Activated naive CD4-positive, alpha-beta T cell treated with anti-CD3 and anti-CD28 coated beads, Interleukin-2, amount 50 U/mL, for 72 hours (primary cell): ENCODE measurements at regions not wholly inside any gene's neighbourhood (a gene's known extent, or its start where the extent isn't known, plus 50 kb on each side); places are given as distances from the start of the nearest gene placed in this dataset.

Experiments
- ATAC-seq, 2 donors: fragments of 150-1000 bp; cut with Tn5 transposase; 2 replicates each; pipeline ENCODE4 v1.10.0; 2021; ENCODE audit warnings: mild to moderate bottlenecking in 2 of 2, moderate library complexity in 2 of 2
- DNase-seq, 2 donors: peaks; one replicate each; pipeline ENCODE4 v3.0.0; 2021 to 2022; ENCODE audit warnings: low spot score in 2 of 2
- H3K27ac Mint-ChIP-seq, 2 donors: one replicate each; pipeline ENCODE4 v1.8.0; 2022; ENCODE audit warnings: mild to moderate bottlenecking in 2 of 2, mixed read lengths in 2 of 2
- H3K36me3 Mint-ChIP-seq, 2 donors: one replicate each; pipeline ENCODE4 v1.8.0; 2022; ENCODE audit warnings: mixed read lengths in 2 of 2
- H3K9me3 Mint-ChIP-seq, 2 donors: one replicate each; pipeline ENCODE4 v1.8.0; 2022; ENCODE audit warnings: mixed read lengths in 2 of 2

- ATAC-seq (no peak), DNase-seq (no peak)
- no peaks in the 10 kb centered on the region for H3K36me3 Mint-ChIP-seq
- H3K9me3 Mint-ChIP-seq, result no peaks in the 10 kb centered on the region
- H3K27ac Mint-ChIP-seq, result no peak overlapping the region
Measured at GRCh38 chr5:52708463-52708862, 79.3 kb upstream of the ITGA1 start.

DNA sequence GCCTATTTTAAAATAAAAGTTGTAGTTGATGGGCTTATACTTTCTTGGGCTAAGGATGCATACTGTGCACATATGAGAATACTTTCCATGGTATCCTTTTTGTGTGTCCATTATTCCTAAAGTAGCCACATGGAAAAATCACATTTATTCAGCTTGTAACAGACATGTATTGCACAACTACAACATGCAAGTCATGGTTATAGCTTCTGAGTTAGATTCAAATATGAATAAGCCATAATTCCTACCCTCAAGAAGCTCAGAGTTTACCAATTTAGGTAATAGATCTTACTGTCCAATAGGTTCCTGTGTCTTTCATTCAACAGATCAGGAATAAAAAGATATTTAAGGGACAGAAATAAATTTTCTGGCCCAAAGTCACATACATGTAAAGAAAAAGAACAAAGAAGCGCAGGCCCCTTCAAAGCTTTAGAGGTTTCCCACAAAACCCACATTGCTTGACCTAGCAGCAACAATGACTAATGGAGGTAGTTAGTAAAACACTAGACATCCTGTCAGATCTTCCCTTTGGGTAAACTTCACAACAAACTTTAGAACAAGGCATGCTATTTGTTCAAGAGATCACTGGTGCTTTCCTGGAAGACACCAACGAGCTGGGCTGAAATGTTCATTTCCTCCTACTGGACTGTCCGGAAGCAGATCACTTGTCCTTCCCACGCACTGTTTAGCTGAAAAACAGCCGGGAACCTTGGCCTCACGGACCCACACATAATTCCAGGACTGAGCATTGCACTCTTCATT, 78.4 kb upstream of the ITGA1 start:
- H3K36me3 Mint-ChIP-seq, result no peaks in the 10 kb centered on the region
- H3K9me3 Mint-ChIP-seq, result no peaks in the 10 kb centered on the region
- DNase-seq (peak in 1 of 2 donors; percentile 9), ATAC-seq (peak; percentile 67 to 87)
- H3K27ac Mint-ChIP-seq, result peak overlapping the region in 1 of 2 donors; percentile 20

DNA sequence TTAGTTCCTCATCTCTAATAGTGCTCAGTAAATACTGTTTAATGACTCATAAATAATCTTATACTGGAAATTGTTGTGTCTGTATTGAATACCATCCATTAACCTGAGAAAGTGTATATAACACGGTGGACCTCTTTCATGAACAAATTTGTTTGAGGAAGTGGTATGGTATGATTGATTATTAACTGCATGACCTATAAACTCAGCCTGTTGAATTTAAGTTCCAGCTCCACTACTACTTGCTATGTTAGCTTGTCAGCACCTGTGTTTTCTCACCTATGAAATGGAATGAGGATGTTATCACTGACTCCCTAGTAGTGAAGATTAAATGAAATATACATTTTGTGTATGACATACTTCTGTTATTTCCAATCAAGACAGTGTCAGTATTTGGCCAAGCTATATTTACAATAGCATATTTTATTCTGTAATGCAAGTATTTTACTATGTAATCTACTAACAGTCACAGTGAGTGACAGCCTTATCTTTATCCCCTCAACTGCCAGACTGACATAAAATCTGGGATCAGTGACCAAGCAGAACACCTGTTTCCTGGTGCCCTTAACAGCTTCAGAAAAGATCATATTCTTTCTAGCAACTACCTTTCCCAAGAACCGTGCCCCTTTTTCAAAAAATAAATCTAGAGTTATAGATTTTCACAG, 77.3 kb upstream of the ITGA1 start:
- Mint-ChIP-seq H3K36me3 (no peaks in the 10 kb centered on the region), H3K9me3 (no peaks in the 10 kb centered on the region), H3K27ac (peak overlapping the region in 1 of 2 donors; percentile 20)
- no peak for DNase-seq
- ATAC-seq, result no peak

GRCh38 chr5:52710972-52711596, 76.6 kb upstream of the ITGA1 start:
- no peak for DNase-seq
- no peaks in the 10 kb centered on the region for H3K9me3 Mint-ChIP-seq
- no peak overlapping the region for H3K27ac Mint-ChIP-seq
- no peaks in the 10 kb centered on the region for H3K36me3 Mint-ChIP-seq
- no peak for ATAC-seq

GRCh38 chr5:52712354-52712753, 75.4 kb upstream of the ITGA1 start:
- peak in 1 of 2 donors; percentile 52 for ATAC-seq
- Mint-ChIP-seq H3K36me3 (peaks cover 0 to 5% of the 10 kb centered on the region in 2 donors), H3K9me3 (peaks cover 0 to 4% of the 10 kb centered on the region in 2 donors), H3K27ac (no peak overlapping the region)
- DNase-seq, result no peak

GRCh38 chr5:52725065-52725746, 62.5 kb upstream of the ITGA1 start:
- peak in 1 of 2 donors; percentile 31 for DNase-seq
- H3K36me3 Mint-ChIP-seq, result peaks cover 8 to 18% of the 10 kb centered on the region in 2 donors
- H3K9me3 Mint-ChIP-seq, result peaks cover 12 to 17% of the 10 kb centered on the region in 2 donors
- ATAC-seq, result peak; percentile 95 to 96
- H3K27ac Mint-ChIP-seq, result peak overlapping the region in 1 of 2 donors; percentile 47

DNA sequence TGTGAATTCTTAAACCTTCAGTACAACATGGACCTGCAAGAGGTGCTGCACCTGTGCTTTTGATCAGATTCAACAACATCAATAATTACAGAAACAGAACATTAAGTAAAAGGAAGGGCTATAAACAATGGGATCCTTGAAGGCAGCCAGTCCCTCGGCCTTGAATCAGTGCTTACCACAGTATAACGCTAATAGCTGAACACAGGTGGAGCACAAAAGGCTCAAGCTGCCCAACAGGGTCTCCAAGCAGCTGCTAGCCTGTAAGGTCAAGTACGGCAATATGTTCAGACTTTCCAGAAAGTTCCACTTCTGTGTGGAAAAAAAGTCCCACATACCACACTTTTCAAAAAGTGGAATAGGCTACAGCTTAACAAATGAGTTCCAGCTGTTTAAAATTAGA, 61.9 kb upstream of the ITGA1 start:
- ATAC-seq (no peak), DNase-seq (no peak)
- Mint-ChIP-seq H3K9me3 (peaks cover 13 to 14% of the 10 kb centered on the region in 2 donors), H3K36me3 (peaks cover 2 to 16% of the 10 kb centered on the region in 2 donors), H3K27ac (peak overlapping the region in 1 of 2 donors; percentile 47)

DNA sequence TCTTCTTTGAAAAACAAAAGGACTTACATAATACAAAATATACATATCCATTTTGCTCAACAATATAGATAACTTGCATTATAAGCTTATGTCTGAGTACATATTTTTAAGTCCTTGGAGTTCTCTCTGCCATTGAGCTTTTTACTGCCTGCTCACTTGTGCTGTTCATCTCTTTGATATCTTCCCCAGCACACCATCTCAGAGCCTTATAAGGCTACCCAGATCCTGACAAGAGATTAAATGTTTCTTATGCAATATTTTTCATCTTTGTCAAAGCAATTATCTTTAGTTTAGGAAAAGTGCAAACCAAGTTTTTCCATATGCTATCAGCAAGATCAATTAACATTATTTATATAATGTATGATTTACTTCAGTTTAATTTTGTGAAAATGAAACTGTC, 60.7 kb upstream of the ITGA1 start:
- Mint-ChIP-seq H3K36me3 (peaks cover 0 to 16% of the 10 kb centered on the region in 2 donors), H3K27ac (no peak overlapping the region), H3K9me3 (peaks cover 13 to 17% of the 10 kb centered on the region in 2 donors)
- ATAC-seq (no peak), DNase-seq (no peak)

DNA sequence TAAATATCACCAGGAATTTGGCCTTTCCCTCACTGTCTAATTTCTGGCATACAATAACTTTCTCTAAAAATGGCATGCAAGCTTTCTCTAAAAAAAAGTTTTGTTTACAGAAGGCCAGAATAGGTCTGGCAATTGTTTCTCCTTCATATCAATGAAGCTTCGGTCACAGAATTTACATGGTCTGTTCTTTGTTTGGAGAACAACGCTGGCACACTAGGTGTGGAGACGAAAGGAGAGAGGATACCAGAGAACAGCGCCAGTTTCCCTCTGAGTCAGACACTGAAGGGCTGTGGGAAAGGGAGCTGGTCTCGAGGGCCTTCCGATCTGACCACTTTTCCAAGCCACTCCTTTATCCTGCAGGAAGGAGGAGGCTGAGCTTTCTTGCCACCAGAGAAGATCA, 60.1 kb upstream of the ITGA1 start:
- ATAC-seq (no peak), DNase-seq (no peak)
- Mint-ChIP-seq H3K27ac (no peak overlapping the region), H3K36me3 (peaks cover 0 to 19% of the 10 kb centered on the region in 2 donors), H3K9me3 (peaks cover 13 to 20% of the 10 kb centered on the region in 2 donors)

DNA sequence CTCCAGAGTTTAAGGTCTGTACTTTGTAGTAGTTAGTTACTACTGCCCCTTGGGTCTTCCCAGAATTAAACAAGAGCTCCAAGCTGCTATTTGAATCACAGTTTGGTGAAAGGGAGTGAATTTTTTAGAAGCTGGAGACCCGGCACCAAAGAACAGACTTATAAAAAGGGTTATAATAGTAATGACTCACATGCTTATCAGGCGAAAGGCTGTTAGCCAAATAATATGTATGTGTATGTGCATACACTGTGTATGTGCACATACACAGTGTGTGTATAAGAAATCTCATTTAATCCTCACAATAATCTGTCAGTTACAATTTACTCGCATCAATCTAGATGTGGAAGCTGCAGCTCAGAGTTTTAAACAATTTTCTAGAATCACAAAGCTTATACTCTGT, 59.5 kb upstream of the ITGA1 start:
- no peak for DNase-seq
- Mint-ChIP-seq H3K36me3 (peaks cover 0 to 19% of the 10 kb centered on the region in 2 donors), H3K9me3 (peaks cover 13 to 20% of the 10 kb centered on the region in 2 donors), H3K27ac (no peak overlapping the region)
- no peak for ATAC-seq

GRCh38 chr5:52728686-52729085, 59.0 kb upstream of the ITGA1 start:
- Mint-ChIP-seq H3K36me3 (peaks cover 0 to 19% of the 10 kb centered on the region in 2 donors), H3K27ac (no peak overlapping the region), H3K9me3 (peaks cover 13 to 20% of the 10 kb centered on the region in 2 donors)
- ATAC-seq, result no peak
- DNase-seq, result no peak

- peaks cover 7 to 15% of the 10 kb centered on the region in 2 donors for H3K9me3 Mint-ChIP-seq
- H3K27ac Mint-ChIP-seq, result no peak overlapping the region
- H3K36me3 Mint-ChIP-seq, result peaks cover 1 to 16% of the 10 kb centered on the region in 2 donors
- ATAC-seq (no peak), DNase-seq (no peak)
Measured at GRCh38 chr5:52731274-52732027, 56.3 kb upstream of the ITGA1 start.

DNA sequence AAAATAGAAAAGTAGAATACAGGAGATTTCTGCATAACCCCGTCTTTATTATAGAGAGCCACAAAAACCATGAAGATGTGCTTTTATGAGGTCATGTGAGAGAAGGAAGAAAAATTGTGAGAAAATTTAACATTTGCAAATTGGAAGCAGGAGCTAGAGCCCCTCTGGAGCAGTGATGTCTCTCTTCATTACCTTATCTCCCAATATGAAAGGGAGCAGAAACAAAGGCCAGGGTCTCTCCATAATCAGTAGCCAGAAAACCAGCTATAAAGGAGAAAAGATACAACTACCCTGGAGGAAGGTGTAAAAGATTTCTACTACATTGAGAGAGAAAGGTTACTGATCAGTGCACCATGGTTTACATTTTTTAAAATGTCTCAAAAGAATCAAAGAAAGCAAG, 53.2 kb upstream of the ITGA1 start:
- Mint-ChIP-seq H3K36me3 (peaks cover 6 to 22% of the 10 kb centered on the region in 2 donors), H3K9me3 (peaks cover 13 to 19% of the 10 kb centered on the region in 2 donors), H3K27ac (no peak overlapping the region)
- ATAC-seq (no peak), DNase-seq (no peak)

DNA sequence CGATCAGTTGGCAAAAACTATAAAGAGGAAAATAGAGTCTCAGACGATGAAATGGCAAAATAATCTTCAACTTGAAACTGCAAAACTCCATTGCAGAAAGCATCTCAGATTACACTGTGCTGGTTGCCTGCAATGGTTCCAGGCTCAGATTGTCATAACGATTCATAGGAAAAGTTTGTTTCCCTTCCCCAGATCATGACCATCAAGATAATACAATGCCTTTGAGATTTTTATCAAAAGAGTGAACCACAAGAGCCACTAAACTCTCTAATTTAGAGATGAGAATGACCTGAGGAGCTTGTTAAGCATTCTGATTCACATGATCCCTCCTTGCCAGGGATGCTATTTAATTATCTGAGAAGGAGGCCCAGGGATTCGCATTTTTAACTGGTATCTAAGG, 52.6 kb upstream of the ITGA1 start:
- peaks cover 10 to 15% of the 10 kb centered on the region in 2 donors for H3K9me3 Mint-ChIP-seq

More for the DNA sequence above, 52.6 kb upstream of the ITGA1 start:
- no peak for ATAC-seq
- Mint-ChIP-seq H3K36me3 (peaks cover 6 to 19% of the 10 kb centered on the region in 2 donors), H3K27ac (no peak overlapping the region)
- DNase-seq, result no peak
